ENCODE measurements at regions not wholly inside any gene's neighbourhood (a gene's known extent, or its start where the extent isn't known, plus 50 kb on each side); places are given as distances from the start of the nearest gene placed in this dataset.

DNA sequence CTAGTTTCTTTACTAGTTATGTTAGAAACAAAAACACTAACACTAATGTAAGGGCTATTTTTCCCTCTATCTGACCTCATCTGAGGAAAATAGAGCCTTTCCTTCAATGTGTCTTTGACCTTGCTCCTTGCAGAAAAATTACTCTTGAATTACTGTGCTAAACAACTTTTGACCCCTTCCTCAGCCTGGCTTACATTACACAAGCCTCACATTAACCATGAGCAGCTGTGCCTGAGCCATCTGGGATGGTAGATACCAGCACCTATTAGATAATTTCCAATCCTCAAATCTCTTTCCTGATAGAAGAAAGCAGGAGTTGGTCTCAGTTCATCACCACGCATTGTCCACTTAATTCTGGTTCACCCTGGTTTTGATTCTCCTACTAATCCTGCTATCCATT lies 134.4 kb upstream of the NCAM1 start:
- intact Hi-C loops (cut with DNase I; ENCODE audit: low total_unique reads), result no loop called here
- H3K36me3 ChIP-seq, result no peaks in the 10 kb centered on the region
- no peak for TF ChIP-seq POLR2A (IDR thresholded peaks at IDR 0.05)
- TF ChIP-seq, protein P1, sequence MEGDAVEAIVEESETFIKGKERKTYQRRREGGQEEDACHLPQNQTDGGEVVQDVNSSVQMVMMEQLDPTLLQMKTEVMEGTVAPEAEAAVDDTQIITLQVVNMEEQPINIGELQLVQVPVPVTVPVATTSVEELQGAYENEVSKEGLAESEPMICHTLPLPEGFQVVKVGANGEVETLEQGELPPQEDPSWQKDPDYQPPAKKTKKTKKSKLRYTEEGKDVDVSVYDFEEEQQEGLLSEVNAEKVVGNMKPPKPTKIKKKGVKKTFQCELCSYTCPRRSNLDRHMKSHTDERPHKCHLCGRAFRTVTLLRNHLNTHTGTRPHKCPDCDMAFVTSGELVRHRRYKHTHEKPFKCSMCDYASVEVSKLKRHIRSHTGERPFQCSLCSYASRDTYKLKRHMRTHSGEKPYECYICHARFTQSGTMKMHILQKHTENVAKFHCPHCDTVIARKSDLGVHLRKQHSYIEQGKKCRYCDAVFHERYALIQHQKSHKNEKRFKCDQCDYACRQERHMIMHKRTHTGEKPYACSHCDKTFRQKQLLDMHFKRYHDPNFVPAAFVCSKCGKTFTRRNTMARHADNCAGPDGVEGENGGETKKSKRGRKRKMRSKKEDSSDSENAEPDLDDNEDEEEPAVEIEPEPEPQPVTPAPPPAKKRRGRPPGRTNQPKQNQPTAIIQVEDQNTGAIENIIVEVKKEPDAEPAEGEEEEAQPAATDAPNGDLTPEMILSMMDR (IDR thresholded peaks at IDR 0.05), result no peak
- H3K9me3 ChIP-seq, result no peaks in the 10 kb centered on the region
- DNase-seq, result no peak
- H3K4me3 ChIP-seq, result no peak overlapping the region
- H3K4me1 ChIP-seq, result no peaks in the 10 kb centered on the region
- no peaks in the 10 kb centered on the region for H3K27me3 ChIP-seq
- no peak overlapping the region for H3K27ac ChIP-seq

DNA sequence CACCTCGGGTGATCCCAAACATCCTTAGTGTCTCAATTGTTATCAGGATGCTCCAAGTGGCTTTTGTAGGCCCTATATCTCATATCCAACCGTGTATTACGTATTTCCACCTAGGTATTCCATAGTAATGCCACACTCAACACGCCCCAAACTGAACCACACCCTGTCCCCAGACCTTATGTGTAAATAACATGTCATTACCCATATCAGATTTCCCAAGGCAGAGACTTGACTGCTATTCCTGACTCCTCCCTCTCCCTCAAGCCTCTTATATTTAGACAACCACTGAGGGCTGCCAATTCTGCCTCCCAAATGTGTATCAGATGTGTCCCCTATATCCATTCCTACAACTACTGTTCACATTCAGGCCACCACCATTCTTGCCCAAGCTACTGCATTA lies 132.8 kb upstream of the NCAM1 start:
- no peaks in the 10 kb centered on the region for H3K9me3 ChIP-seq
- TF ChIP-seq POLR2A (IDR thresholded peaks at IDR 0.05), result no peak
- TF ChIP-seq, protein P1 (IDR thresholded peaks at IDR 0.05), result no peak
- H3K36me3 ChIP-seq, result no peaks in the 10 kb centered on the region
- intact Hi-C loops (cut with DNase I; ENCODE audit: low total_unique reads), result no loop called here
- no peaks in the 10 kb centered on the region for H3K4me1 ChIP-seq
- no peak overlapping the region for H3K27ac ChIP-seq
- DNase-seq, result no peak
- H3K4me3 ChIP-seq, result no peak overlapping the region
- no peaks in the 10 kb centered on the region for H3K27me3 ChIP-seq

DNA sequence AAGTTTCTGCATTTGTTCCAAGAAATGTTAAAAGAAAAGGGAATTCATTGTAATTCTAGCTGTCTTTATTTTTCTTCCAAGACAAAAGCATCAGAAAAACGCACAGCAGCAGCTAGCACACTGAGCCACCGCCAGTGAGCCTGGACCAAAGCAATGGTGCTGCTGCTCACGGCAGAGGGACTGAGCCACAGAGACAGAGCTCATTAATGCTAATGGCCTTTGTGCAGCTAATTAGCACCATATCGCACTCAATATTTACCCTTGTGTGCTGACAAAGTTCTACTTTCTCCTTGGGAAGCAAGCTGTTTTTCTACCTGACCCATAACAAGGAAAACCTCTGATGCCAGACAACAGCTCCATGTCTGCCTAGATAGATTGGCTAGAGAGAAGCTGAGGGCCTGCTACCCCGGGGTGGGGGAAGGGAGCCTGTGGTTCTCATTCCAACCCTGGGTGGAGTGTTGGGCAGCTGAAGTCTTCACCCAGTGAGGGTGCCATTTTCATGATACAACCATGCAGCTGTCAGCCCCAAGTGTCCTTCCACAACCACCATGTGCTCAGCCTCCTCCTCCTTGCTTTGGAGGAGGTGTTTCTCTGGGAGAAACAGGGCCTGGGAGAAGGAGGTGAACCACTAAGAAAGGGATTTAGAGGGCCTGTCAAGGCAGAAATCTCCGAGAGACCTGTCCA lies 131.1 kb upstream of the NCAM1 start:
- no peak overlapping the region for H3K4me3 ChIP-seq
- DNase-seq, result no peak
- no peaks in the 10 kb centered on the region for H3K4me1 ChIP-seq
- no peaks in the 10 kb centered on the region for H3K27me3 ChIP-seq
- no peak for TF ChIP-seq POLR2A (IDR thresholded peaks at IDR 0.05)
- TF ChIP-seq, protein P1 (IDR thresholded peaks at IDR 0.05), result no peak
- no peaks in the 10 kb centered on the region for H3K9me3 ChIP-seq
- H3K36me3 ChIP-seq, result no peaks in the 10 kb centered on the region
- H3K27ac ChIP-seq, result no peak overlapping the region
- intact Hi-C loops (cut with DNase I; ENCODE audit: low total_unique reads), result no loop called here

DNA sequence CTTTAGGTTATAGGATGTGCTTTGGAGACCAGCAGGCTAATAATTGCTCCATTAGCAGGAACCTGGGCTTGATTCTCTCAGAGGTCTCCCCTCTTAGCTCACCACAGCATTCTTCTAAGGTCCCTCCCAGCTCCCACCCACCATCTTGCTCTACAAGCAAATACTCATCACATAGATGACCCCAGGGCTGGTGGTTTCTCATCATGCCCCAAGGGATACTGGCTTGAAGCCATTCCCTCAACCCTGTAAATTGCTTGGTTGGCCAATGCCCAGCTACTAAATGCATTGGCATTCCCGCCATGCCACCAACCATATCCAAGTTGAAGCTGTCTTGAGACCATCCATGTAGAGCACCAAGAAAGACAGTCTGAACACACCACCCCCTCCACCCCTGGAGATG lies 130.2 kb upstream of the NCAM1 start:
- TF ChIP-seq POLR2A (IDR thresholded peaks at IDR 0.05), result no peak
- TF ChIP-seq, protein P1 (IDR thresholded peaks at IDR 0.05), result no peak
- Histone ChIP-seq H3K4me3 (no peak overlapping the region), H3K36me3 (no peaks in the 10 kb centered on the region), H3K9me3 (no peaks in the 10 kb centered on the region), H3K27ac (no peak overlapping the region), H3K4me1 (peaks cover 0 to 6% of the 10 kb centered on the region in 2 donors), H3K27me3 (no peaks in the 10 kb centered on the region)
- intact Hi-C loops (cut with DNase I; ENCODE audit: low total_unique reads), result no loop called here
- DNase-seq, result no peak

DNA sequence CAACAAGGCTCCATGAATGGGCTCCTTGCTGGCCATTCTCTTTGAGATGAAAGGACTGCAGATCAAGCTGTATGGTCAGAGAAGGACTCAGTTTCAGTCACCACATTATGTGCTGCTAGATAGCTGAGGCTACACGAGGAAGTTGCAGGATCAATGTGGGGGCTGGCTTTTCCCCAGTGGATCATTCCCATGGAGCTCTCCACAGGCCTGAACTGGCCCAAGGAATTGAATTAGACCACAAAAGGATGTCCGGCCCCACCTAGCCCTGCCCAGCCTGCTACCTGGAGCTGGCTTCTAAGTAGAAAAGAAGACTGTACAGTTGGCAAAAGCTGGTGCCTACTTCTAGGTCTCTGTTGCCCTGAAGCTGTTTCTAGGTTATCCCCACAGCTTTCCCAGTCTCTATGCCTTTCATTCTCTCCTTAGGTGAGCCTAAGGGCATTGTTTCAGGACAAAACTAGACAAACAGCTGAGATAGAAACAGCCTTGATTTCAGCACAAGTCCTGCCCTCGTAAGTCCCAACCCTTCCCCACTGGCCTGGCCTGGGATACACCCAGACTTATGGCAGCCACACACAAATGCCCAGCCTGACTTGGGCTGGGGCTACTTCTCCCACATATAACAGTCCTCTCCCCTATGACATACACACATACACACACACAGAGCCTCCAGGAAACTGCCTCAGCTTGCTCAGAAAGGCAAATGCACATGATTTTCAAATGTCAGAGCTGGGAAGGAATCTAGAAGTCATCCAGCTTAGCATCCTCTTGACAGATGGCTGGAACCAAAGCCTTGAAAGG lies 129.1 kb upstream of the NCAM1 start:
- TF ChIP-seq, protein P1 (IDR thresholded peaks at IDR 0.05), result no peak
- TF ChIP-seq POLR2A (IDR thresholded peaks at IDR 0.05), result no peak
- H3K36me3 ChIP-seq, result no peaks in the 10 kb centered on the region
- intact Hi-C loops (cut with DNase I; ENCODE audit: low total_unique reads), result no loop called here
- H3K27ac ChIP-seq, result no peak overlapping the region
- DNase-seq, result no peak
- no peaks in the 10 kb centered on the region for H3K27me3 ChIP-seq
- H3K4me3 ChIP-seq, result no peak overlapping the region
- H3K9me3 ChIP-seq, result no peaks in the 10 kb centered on the region
- H3K4me1 ChIP-seq, result peaks cover 0 to 6% of the 10 kb centered on the region in 2 donors
